Activated CD4-positive, alpha-beta T cell treated with anti-CD3 and anti-CD28 coated beads for 48 hours (primary cell): ENCODE measurements at regions not wholly inside any gene's neighbourhood (a gene's known extent, or its start where the extent isn't known, plus 50 kb on each side); places are given as distances from the start of the nearest gene placed in this dataset.
"Not testable (repeated sequence)": the region's sequence is repeated elsewhere in the genome, so short reads cannot be mapped to it uniquely, and the experiment has no call there.

ENCODE experiments used
- DNase-seq: peaks from one replicate; pipeline ENCODE4 v3.0.0-alpha.2; 2020

- DNase-seq, result no peak
Measured at GRCh38 chr5:123720955-123721354, 209.0 kb downstream of the CSNK1G3 start.

- no peak for DNase-seq
Measured at GRCh38 chr5:123720339-123720738, 208.4 kb downstream of the CSNK1G3 start.

GRCh38 chr5:123719004-123719403 lies 207.0 kb downstream of the CSNK1G3 start:
- DNase-seq, result no peak

GRCh38 chr5:123718238-123718637 lies 206.3 kb downstream of the CSNK1G3 start:
- no peak for DNase-seq

GRCh38 chr5:123717139-123717538 lies 205.2 kb downstream of the CSNK1G3 start:
- DNase-seq, result no peak

GRCh38 chr5:123710031-123710430 lies 198.1 kb downstream of the CSNK1G3 start:
- no peak for DNase-seq

GRCh38 chr5:123709422-123709821 lies 197.4 kb downstream of the CSNK1G3 start:
- DNase-seq, result no peak

- no peak for DNase-seq
Measured at GRCh38 chr5:123708074-123708806, 196.3 kb downstream of the CSNK1G3 start.

- no peak for DNase-seq
Measured at GRCh38 chr5:123706531-123706930, 194.6 kb downstream of the CSNK1G3 start.

- no peak for DNase-seq
Measured at GRCh38 chr5:123705741-123706140, 193.8 kb downstream of the CSNK1G3 start.

- no peak for DNase-seq
Measured at GRCh38 chr5:123701511-123702200, 189.7 kb downstream of the CSNK1G3 start.

GRCh38 chr5:123700624-123701287 lies 188.8 kb downstream of the CSNK1G3 start:
- no peak for DNase-seq

GRCh38 chr5:123699571-123699970 lies 187.6 kb downstream of the CSNK1G3 start:
- DNase-seq, result no peak

- DNase-seq, result not testable (repeated sequence)
Measured at GRCh38 chr5:123698937-123699336, 187.0 kb downstream of the CSNK1G3 start.

- DNase-seq, result no peak
Measured at GRCh38 chr5:123696921-123697341, 185.0 kb downstream of the CSNK1G3 start.

GRCh38 chr5:123690821-123691220 lies 178.8 kb downstream of the CSNK1G3 start:
- no peak for DNase-seq

GRCh38 chr5:123681061-123681460 lies 169.1 kb downstream of the CSNK1G3 start:
- DNase-seq, result no peak

GRCh38 chr5:123673107-123673506 lies 161.1 kb downstream of the CSNK1G3 start:
- DNase-seq, result no peak

GRCh38 chr5:123671711-123672456 lies 159.9 kb downstream of the CSNK1G3 start:
- no peak for DNase-seq

- DNase-seq, result peak; percentile 68
Measured at GRCh38 chr5:123671042-123671441, 159.1 kb downstream of the CSNK1G3 start.
